ENCODE measurements at regions not wholly inside any gene's neighbourhood (a gene's known extent, or its start where the extent isn't known, plus 50 kb on each side); places are given as distances from the start of the nearest gene placed in this dataset.
"Not testable (repeated sequence)": the region's sequence is repeated elsewhere in the genome, so short reads cannot be mapped to it uniquely, and the experiment has no call there.

GRCh38 chr2:8602809-8603208, 79.0 kb upstream of the ID2 start:
- Histone ChIP-seq H3K9ac (no peak overlapping the region), H3K36me3 (ENCODE audit: insufficient read depth) (no peaks in the 10 kb centered on the region), H3K4me2 (no peak overlapping the region), H3K4me3 (IDR thresholded peaks at IDR 0.05; ENCODE audit: insufficient read depth, low read depth, low read length) (no peak overlapping the region), H2AFZ (ENCODE audit: low read depth) (no peak overlapping the region), H4K20me1 (ENCODE audit: insufficient read depth) (no peaks in the 10 kb centered on the region), H3K27me3 (ENCODE audit: insufficient read depth, low read depth) (no peaks in the 10 kb centered on the region), H3K27ac (no peak overlapping the region), H3K4me1 (ENCODE audit: low read depth, poor library complexity, severe bottlenecking) (peaks cover 37% of the 10 kb centered on the region), H3K79me2 (ENCODE audit: insufficient read depth, low read depth) (no peaks in the 10 kb centered on the region)
- no peak for TF ChIP-seq CTCF (conservative IDR thresholded peaks at IDR 0.05; ENCODE audit: low read depth, low read length)

- H3K4me2 ChIP-seq; H2AFZ ChIP-seq (ENCODE audit: low read depth); H3K27me3 ChIP-seq (ENCODE audit: insufficient read depth, low read depth); H3K4me3 ChIP-seq (IDR thresholded peaks at IDR 0.05; ENCODE audit: insufficient read depth, low read depth, low read length); H4K20me1 ChIP-seq (ENCODE audit: insufficient read depth); H3K36me3 ChIP-seq (ENCODE audit: insufficient read depth); H3K79me2 ChIP-seq (ENCODE audit: insufficient read depth, low read depth); H3K27ac ChIP-seq; H3K9ac ChIP-seq: not testable (repeated sequence)
- H3K4me1 ChIP-seq (ENCODE audit: low read depth, poor library complexity, severe bottlenecking): peaks cover 42% of the 10 kb centered on the region
Measured at GRCh38 chr2:8603356-8603755, 78.5 kb upstream of the ID2 start.

GRCh38 chr2:8604262-8604661, 77.6 kb upstream of the ID2 start:
- H3K27me3 ChIP-seq (ENCODE audit: insufficient read depth, low read depth): no peaks in the 10 kb centered on the region
- peaks cover 51% of the 10 kb centered on the region for H3K4me1 ChIP-seq (ENCODE audit: low read depth, poor library complexity, severe bottlenecking)
- no peaks in the 10 kb centered on the region for H4K20me1 ChIP-seq (ENCODE audit: insufficient read depth)
- no peak overlapping the region for H3K4me3 ChIP-seq (IDR thresholded peaks at IDR 0.05; ENCODE audit: insufficient read depth, low read depth, low read length)
- no peak overlapping the region for H3K9ac ChIP-seq
- no peak overlapping the region for H3K4me2 ChIP-seq
- H3K36me3 ChIP-seq (ENCODE audit: insufficient read depth): no peaks in the 10 kb centered on the region
- TF ChIP-seq CTCF (conservative IDR thresholded peaks at IDR 0.05; ENCODE audit: low read depth, low read length): no peak
- H3K79me2 ChIP-seq (ENCODE audit: insufficient read depth, low read depth): no peaks in the 10 kb centered on the region
- H3K27ac ChIP-seq: no peak overlapping the region
- no peak overlapping the region for H2AFZ ChIP-seq (ENCODE audit: low read depth)

GRCh38 chr2:8605351-8606065, 76.3 kb upstream of the ID2 start:
- Histone ChIP-seq H3K27ac (peak overlapping the region; percentile 80), H3K4me3 (IDR thresholded peaks at IDR 0.05; ENCODE audit: insufficient read depth, low read depth, low read length) (no peak overlapping the region), H4K20me1 (ENCODE audit: insufficient read depth) (no peaks in the 10 kb centered on the region), H2AFZ (ENCODE audit: low read depth) (peak overlapping the region; percentile 43; the same call in 1 of the 2 replicates), H3K4me1 (ENCODE audit: low read depth, poor library complexity, severe bottlenecking) (peaks cover 53% of the 10 kb centered on the region), H3K27me3 (ENCODE audit: insufficient read depth, low read depth) (no peaks in the 10 kb centered on the region), H3K79me2 (ENCODE audit: insufficient read depth, low read depth) (no peaks in the 10 kb centered on the region), H3K36me3 (ENCODE audit: insufficient read depth) (no peaks in the 10 kb centered on the region), H3K4me2 (peak overlapping the region; percentile 86), H3K9ac (peak overlapping the region; percentile 38; the same call in 1 of the 2 replicates)
- no peak for TF ChIP-seq CTCF (conservative IDR thresholded peaks at IDR 0.05; ENCODE audit: low read depth, low read length)

GRCh38 chr2:8606226-8606625, 75.6 kb upstream of the ID2 start:
- Histone ChIP-seq H3K9ac (peak overlapping the region; percentile 38; the same call in 1 of the 2 replicates), H3K4me1 (ENCODE audit: low read depth, poor library complexity, severe bottlenecking) (peaks cover 53% of the 10 kb centered on the region), H3K4me2 (peak overlapping the region; percentile 86), H3K36me3 (ENCODE audit: insufficient read depth) (no peaks in the 10 kb centered on the region), H3K27me3 (ENCODE audit: insufficient read depth, low read depth) (no peaks in the 10 kb centered on the region), H4K20me1 (ENCODE audit: insufficient read depth) (no peaks in the 10 kb centered on the region), H3K27ac (peak overlapping the region; percentile 80), H3K79me2 (ENCODE audit: insufficient read depth, low read depth) (no peaks in the 10 kb centered on the region), H2AFZ (ENCODE audit: low read depth) (peak overlapping the region; percentile 43; the same call in 1 of the 2 replicates), H3K4me3 (IDR thresholded peaks at IDR 0.05; ENCODE audit: insufficient read depth, low read depth, low read length) (no peak overlapping the region)
- TF ChIP-seq CTCF (conservative IDR thresholded peaks at IDR 0.05; ENCODE audit: low read depth, low read length): no peak

Data from KMS-11 (cell line).